GM18511 (cell line): ENCODE measurements at regions not wholly inside any gene's neighbourhood (a gene's known extent, or its start where the extent isn't known, plus 50 kb on each side); places are given as distances from the start of the nearest gene placed in this dataset.
A peak's percentile ranks its signal among the peaks of the same experiment; 100 is the strongest.

ENCODE experiments used
- ATAC-seq: cut with Tn5 transposase; IDR thresholded peaks from one replicate; pipeline ENCODE4 v1.9.1; 2021; ENCODE audit warnings: mild to moderate bottlenecking, moderate library complexity; ENCODE audit not compliant: unreplicated experiment

DNA sequence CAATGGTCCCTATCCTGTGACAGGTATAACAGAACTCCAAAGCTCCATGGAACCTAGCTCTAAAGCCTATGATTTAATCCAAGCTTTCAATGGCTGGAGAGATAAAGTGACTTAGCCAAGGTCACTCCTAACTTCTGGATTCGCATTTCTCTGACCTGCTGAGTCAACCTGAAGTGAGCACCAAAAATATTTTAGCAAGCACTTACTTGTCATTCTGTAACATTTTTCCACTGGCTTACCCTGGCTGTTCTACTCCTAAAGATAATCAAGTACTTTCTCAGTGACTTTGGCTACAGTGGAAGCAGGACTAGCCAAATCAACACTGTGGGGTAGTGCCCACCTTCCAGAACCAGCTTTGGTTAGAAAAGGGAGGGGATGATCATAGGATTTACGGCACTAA, 188.3 kb downstream of the OGFRL1 start:
- ATAC-seq: no peak

DNA sequence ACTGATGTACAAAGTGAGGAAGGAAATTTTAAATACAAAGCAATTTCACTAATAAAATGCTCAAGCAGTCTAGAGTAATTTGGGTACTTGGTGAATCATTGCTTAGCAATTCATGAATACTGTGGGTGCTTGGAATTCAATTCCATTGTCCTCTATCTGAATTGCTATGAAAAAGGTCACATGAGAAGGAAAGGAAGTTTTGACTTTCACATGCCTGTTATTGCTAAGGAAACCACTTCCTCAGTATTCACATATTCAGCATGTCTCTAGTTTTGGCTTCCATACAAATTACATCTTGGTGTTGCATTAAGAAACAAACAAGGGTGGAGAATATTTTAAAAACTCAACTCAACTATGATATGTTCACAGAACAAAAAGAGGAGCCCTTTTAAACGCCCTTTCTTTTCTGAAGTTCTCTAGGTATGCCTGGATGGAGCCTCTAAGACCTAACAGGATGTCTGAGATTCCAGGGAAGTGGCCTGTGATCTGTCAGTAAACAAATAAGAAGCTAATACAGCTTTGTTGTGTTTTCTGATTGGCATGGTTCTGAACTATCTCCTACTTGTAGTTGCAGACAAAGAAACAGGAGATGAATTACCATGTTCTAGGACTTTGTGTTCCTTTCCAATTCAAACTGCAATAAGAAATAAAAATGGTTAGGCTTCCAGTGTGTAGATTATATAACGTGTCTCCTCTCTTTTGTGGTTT, 190.4 kb downstream of the OGFRL1 start:
- ATAC-seq: no peak

DNA sequence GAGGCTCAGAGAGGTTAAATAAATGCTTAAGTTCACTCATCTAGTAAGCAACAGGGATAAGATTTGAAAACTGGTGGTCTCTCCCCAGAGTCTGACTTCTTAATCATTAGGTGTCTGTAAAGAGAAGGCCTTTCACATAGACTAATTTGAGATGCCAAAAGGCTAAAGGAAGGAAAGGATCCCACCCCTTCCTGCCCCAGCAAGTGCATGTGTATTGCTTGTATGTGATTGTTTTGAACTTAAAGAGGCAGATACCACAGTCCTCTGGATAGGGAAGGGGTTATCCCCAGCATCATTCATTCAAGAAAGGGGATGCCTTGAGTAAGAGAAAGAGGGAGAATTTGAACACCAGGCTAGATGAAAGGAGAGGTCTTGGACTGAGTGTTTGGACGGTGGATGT, 192.0 kb downstream of the OGFRL1 start:
- no peak for ATAC-seq

DNA sequence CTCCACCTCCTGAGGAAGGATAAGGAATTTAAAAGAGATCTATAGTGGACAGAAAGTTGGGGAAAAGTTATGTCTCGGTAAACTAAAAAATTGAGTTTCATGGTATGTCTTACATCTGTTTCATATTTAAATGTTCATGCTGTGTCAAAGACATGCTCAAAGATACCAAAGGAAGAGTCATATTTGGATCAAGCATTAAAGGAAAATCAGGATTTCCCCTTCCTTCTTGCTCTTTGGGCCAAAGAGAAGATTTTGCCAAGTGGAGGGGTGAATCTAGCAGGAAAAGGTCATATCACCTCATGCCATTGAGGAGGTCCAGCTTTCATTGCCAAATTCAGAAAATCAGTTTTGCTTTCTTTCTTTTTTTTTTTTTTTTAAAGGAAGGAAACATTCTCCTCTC, 192.4 kb downstream of the OGFRL1 start:
- no peak for ATAC-seq

DNA sequence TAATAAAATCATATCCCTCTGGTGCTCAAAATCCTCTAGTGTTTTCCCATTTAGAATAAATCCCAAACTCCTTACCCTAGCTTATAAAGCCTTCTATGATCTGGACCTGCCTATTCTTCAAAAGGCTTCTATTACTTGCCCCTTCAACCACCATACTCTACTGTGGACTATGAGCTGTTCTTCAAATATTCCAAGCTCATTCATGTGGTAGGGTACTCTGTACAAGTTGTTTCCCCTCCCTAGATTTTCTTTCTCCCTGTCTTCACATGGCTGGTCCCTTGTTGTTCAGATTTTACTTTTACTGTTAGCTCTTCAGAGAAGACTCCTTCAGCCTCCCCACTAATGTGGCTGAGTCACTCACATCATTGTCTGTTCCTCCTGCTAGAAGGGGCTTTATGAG, 193.2 kb downstream of the OGFRL1 start:
- no peak for ATAC-seq

DNA sequence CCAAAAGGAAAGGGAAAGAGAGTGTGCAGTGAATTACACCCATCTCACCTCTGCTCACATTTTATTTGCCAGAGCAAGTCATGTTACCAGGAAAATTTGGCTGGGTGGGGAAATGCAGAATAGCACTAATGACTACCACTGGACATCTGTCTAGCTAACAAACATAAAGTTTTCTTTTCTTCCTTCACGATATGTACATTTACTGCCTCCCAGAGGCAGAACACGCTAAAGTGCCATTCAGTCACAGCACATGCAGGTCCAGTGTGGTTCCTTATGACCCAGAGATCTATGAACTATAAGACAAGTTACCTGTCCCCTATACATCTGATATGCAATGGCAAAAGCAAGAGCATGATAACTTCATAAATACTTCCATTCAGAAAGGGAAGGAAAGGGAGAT, 194.1 kb downstream of the OGFRL1 start:
- ATAC-seq: no peak

DNA sequence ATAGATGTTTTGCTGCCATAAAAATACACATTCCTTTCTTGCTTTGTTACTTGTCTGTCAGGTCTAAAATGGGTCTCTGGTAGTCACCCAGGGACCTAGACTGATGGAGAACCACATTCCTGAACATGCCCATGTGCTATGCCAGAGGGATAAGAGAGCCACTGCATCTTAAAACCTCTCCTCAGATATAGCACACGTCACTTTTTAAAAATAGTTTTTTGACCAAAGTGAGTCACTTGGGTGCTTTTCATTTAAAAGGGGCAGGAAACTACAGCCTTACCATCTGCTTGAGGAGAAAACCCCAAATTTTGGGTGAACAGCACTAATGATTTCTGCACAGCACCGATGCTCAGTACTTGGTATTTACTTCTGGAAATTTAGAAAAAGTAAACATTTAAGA, 197.8 kb downstream of the OGFRL1 start:
- peak; percentile 54 for ATAC-seq

DNA sequence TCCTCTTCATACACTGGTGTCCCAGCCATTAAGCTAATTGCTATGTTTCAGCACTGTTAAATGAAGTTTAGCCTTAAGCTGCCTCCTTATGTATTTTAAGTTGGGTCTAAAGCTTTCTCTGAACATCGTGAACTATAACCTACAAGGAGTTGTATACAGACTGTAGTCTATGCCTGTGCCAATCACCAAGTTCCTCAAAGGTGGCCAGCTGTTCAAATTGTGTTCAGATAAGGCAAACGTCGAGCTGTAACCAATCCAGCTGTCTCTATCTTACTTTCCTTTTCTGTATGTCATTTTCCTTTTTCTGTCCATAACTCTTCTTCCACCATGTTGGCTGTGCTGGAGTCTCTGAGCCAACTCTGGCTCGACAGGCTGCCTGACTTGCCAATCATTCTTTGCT, 199.6 kb downstream of the OGFRL1 start:
- no peak for ATAC-seq

DNA sequence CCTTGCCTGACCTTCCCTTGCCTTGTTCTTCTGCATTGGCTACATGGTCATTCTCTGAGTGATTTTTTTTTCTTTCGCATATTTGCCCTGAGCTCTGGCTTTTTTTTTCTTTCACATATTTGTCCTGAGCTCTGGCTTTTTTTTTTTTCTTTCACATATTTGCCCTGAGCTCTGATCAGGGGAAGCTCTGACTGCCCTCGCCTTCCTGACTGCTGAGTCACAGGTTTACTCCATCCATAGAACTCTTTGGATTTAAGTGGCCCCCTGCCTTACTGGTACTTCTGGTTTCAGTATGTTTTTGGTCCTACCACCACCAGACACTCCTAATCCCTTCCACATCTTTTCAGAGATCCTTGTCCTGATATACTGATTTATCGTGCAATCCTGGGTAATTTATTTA, 201.1 kb downstream of the OGFRL1 start:
- ATAC-seq: no peak

DNA sequence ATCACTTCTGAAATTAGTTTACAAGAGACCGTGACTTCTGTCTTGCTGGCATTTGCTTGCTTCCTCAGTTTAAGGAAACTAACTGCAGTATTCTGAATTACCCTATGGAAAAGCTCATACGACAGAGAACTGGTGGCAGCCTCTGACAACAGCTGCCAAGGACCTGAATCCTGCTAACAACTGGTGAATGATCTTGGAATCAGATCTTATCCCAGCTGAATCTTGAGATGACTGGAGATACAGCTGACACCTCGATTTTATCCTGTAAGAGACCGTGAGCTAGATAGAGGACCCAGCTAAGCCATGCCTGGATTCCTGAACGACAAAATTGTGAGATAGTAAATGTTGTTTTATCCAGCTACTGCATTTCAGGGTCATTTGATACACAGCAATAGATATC, 202.3 kb downstream of the OGFRL1 start:
- no peak for ATAC-seq

DNA sequence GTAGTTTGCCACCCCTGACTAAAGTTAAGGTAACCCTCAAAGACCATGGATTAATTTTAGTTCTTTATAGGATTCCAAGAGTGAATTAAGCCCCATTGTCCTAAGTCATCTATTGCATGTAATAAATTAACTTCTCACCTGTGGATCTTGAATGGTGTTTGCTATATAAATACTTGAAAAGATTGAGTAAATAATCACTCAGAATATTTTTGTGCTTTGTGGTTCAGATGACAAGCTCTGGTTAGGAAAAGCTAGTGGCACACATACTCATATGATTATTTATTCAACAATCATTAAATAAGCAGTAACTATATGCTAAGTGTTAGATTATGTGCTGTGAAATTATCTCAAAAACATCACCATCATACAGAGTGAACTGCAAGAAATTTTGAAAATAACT, 203.2 kb downstream of the OGFRL1 start:
- no peak for ATAC-seq

DNA sequence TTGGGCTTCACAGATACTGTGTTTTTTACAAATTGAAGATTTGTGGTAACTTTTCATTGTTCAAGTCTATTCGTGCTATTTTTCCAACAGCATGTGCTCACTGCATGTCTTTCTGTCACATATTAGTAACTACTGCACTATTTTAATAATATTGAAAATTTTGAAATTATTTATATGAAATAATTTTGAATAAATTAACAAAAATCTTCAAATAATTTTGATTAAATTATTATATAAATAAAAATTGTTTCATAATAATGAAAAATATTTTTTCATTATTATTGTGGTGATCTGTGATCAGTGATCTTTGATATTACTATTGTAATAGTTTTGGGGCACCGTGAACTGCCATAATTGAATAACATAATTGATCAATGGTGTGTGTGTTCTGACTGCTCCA, 204.1 kb downstream of the OGFRL1 start:
- no peak for ATAC-seq

DNA sequence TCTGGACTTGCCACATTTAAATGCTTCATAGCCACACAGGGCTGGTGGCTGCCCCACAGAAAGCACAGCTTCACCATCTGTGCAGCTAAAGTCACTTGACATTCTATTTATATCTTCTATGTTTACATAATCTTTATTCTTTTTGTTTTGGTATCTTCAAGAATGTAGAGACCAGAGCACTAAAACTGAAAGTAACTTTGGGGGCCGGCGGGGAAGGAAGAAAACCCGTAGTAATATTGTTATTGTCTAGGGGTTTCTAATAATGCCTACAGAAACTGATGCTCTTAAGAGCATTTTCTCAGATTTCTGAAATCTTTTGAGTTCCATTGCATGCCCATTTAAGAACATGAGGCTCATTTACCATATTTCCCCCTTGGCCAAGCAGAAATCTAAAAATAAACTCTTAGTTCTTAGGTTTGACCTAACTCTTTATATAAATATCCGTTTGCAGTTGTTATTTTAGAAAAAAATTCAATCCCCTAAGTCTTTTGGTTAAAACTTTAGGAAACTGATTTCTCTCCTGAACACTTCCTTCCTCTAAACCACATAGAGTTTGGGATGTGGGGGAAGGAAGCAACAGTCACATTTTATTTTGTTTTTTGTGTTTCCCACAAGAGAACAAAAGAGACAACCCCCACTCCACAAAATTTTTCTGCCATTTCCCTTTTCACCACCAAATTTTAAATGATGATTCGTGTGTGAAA, 207.6 kb downstream of the OGFRL1 start:
- ATAC-seq: peak; percentile 99

DNA sequence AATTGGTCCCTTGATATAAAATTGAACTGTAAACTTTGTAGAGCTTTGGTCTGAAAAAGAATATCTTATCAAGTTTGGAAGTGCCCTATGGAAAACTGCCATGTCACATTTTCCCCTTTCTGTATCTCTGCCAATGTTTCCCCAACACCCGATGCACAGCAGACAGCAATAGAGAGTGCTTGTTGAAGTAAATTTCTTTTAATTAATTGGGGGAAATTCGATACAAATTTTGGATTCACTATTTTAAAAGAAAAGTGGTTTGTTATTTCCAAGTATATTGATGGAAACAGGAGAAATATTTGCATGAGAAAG, 208.1 kb downstream of the OGFRL1 start:
- no peak for ATAC-seq

DNA sequence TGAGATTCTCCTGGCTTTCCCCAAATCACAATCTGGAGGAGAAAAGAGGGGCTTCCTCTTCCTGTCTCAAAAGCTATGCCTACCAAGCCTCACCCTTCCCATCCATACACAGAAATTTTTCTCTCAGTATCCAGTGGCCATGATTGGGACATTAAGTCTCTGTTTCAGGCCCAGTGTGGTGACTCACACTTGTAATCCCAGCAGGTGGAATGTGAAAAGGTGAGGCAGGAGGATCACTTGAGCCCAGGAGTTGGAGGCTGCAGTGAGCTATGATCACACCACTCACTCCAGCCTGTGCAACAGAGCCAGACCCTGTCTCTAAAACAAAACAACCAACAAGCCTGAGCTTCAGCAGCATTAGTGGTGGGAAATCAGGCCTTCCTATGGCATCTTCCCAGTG, 210.0 kb downstream of the OGFRL1 start:
- ATAC-seq: no peak

DNA sequence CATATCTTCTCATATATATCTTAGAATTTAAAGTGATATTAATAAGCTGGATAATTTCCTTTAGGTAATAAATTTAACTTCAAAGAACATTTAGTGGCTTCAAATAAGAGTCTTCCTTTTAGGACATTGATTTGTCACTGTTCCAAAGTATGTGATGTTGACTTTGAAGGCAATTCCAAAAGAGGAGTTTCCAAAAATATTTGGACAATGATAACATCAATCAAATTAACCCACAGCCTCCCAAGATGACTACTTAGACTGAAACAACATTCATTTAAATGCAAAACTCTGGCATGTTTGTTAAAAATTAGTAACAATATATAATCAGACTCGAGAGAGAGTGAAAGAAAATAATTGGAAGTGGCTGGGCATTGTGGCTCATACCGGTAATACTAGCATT, 211.1 kb downstream of the OGFRL1 start:
- no peak for ATAC-seq

DNA sequence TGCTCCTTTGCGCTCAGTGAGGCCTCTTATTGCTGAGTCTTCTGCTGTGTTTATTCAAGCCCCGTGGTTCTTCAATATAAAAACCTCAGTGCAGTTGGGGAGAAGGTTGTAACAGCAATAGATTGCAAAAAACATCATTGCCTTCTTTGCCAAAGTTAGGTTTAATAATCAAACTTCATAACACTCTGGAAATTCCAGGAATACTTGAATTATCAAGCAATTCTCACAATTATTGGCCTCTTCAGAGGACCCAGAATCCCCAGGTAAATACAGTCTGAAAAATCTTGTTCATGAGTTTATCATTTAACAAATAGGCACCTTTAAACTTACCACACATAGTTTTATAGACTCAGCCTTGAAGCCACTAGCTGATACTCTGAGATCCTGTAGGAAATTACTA, 213.6 kb downstream of the OGFRL1 start:
- ATAC-seq: no peak

DNA sequence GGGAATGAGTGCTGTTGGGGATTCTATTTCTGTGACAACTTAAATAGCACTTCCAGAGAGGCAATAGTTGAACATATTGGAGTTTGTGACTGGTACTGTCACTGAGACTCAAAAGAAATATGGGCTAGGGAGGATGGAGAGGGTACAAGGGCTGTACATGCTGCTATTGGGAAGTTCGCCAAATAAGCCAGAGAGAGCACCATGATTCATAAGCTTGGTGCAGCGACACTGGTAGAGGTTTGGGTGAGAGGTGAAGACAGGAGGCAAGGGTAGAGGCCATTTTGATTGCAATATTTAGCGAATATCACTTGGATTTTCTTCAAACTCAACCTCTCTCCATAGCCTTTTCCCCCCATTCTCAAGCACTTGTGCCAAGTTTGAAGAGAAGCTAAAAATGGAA, 214.3 kb downstream of the OGFRL1 start:
- ATAC-seq: no peak

DNA sequence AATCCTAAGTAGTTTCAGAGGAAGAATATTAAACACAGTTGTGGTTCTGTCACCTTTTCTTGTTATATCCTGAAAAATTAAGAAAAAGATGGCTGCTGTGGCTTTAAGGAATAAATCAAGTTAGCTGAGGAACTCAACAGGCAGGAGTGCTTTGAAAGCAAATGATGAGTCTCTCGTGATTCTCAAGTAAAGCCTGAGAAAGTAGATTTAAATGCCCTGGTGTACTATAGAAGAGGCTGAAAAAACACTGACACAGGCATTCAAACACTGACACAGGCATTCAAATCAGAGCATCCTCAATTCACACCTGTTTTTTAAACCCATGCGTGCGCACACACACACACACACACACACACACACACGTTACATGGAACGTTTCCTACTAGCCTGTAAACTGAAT, 218.6 kb downstream of the OGFRL1 start:
- ATAC-seq: no peak

DNA sequence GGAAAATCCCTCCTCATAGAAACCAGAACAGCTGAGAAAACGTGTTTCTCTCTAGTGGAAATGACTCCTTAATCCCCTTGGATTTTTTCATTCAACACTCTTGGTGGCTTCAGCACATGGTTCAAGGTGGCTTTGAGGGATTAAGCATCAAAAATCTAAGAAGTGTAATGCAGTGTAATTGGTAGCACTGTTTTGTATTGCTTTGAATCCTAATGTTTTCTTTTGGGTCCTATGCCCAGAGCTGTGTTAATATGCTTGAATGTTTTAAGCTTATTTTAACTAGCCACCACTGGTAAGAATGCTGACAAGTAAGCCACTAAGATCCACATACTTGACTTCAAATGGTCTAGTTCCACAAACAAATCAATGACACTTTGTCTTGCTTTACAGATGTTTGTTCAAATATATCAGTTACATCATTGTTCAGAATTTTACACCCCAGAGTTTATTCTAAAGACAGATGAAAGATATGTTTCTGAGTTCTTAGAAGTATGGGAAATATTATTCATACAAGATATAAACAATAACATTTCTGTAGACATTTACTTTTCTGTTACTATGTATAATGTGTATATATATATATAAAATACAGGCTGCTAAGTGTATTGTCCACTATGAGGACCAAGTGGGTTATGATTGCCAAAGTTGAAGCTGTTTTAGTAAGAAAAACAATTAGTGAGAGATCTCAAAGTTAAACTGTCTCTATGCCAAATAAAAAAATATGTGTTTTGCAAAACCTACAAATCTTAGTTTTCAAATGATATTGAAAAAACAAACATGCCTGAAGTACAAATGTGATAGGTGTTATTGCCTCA, 220.8 kb downstream of the OGFRL1 start:
- no peak for ATAC-seq

DNA sequence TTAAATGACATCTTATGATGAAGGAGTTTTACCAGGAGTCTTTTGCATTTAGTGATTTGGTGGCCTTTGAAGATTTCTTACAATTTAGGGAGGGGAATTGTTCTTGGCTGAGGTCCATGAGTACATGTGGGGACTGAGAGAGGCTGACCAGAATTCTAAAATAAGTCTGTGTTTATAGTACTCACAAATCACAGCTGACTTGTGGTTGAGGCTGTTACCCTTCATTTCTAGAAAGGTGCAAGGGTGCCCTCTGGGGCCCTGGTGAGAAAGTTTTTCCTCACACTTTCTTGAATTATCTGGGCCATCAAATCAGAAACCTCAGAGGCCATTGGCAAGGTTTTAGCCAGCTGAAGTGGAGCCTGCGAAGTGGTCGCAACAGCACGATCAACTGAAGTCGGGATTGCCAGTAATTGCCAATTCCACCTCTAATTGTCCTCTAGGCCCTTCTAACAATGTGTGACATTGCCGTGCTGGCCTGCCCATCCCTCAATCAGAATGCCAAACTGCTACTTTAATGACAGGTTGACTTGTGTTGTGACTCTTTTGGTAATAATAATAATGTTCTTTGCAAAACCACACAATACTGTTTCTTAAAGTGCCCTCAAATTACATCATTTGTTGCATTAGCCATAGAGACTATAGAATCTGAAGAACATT, 221.6 kb downstream of the OGFRL1 start:
- ATAC-seq: peak; percentile 87

DNA sequence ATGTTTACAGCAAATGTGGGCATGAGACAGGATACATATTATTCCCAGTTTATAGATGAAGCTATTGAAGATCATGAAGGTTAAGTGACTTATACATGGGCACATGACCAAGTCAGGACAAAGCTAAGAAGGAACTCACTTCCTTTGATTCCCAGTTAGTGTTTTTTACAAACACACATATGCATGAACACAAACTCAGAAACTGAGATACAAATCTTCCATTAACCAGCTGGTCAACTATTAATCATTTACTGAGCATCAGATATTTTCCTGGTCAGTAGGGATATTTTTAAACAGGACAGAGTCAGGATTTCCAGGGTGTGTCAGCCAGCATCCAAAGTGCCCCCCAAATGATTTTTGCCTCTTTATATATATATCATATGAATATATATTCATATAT, 222.2 kb downstream of the OGFRL1 start:
- ATAC-seq: no peak
